ENCODE measurements at regions not wholly inside any gene's neighbourhood (a gene's known extent, or its start where the extent isn't known, plus 50 kb on each side); places are given as distances from the start of the nearest gene placed in this dataset.

DNA sequence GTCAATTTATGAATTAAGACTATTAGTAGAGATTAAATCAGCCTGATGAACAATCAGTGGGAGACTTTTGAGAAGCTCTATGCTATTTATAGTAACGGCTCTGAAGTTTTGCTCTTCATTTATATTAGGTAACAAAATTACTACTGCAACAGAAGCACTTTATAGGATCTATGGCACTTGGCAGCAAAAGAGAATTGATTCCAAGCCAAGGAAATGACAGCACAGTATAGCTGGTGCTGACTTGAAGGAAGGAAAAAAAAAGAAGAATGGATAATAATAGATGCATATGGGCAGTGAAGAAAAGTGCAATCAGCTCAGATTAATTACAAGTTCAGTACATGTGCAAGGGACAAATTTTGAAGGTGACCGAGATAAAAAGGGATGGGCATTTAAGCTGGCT, 228.2 kb upstream of the PPFIA2 start (continued):
- TF ChIP-seq, protein P1, sequence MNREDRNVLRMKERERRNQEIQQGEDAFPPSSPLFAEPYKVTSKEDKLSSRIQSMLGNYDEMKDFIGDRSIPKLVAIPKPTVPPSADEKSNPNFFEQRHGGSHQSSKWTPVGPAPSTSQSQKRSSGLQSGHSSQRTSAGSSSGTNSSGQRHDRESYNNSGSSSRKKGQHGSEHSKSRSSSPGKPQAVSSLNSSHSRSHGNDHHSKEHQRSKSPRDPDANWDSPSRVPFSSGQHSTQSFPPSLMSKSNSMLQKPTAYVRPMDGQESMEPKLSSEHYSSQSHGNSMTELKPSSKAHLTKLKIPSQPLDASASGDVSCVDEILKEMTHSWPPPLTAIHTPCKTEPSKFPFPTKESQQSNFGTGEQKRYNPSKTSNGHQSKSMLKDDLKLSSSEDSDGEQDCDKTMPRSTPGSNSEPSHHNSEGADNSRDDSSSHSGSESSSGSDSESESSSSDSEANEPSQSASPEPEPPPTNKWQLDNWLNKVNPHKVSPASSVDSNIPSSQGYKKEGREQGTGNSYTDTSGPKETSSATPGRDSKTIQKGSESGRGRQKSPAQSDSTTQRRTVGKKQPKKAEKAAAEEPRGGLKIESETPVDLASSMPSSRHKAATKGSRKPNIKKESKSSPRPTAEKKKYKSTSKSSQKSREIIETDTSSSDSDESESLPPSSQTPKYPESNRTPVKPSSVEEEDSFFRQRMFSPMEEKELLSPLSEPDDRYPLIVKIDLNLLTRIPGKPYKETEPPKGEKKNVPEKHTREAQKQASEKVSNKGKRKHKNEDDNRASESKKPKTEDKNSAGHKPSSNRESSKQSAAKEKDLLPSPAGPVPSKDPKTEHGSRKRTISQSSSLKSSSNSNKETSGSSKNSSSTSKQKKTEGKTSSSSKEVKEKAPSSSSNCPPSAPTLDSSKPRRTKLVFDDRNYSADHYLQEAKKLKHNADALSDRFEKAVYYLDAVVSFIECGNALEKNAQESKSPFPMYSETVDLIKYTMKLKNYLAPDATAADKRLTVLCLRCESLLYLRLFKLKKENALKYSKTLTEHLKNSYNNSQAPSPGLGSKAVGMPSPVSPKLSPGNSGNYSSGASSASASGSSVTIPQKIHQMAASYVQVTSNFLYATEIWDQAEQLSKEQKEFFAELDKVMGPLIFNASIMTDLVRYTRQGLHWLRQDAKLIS (CRISPR knock-in tag; IDR thresholded peaks at IDR 0.05; ENCODE audit: borderline replicate concordance) = no peak
- TF ChIP-seq, protein P2, sequence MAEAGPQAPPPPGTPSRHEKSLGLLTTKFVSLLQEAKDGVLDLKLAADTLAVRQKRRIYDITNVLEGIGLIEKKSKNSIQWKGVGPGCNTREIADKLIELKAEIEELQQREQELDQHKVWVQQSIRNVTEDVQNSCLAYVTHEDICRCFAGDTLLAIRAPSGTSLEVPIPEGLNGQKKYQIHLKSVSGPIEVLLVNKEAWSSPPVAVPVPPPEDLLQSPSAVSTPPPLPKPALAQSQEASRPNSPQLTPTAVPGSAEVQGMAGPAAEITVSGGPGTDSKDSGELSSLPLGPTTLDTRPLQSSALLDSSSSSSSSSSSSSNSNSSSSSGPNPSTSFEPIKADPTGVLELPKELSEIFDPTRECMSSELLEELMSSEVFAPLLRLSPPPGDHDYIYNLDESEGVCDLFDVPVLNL (CRISPR knock-in tag; IDR thresholded peaks at IDR 0.05; ENCODE audit: borderline replicate concordance, low read depth) = no peak
- no peak for TF ChIP-seq TCF7 (CRISPR knock-in tag; IDR thresholded peaks at IDR 0.05; ENCODE audit: low read depth)
- TF ChIP-seq ZNF416 (CRISPR knock-in tag; IDR thresholded peaks at IDR 0.05) = no peak
- no peak for TF ChIP-seq JAZF1 (CRISPR knock-in tag; IDR thresholded peaks at IDR 0.05)
- TF ChIP-seq, protein P3, sequence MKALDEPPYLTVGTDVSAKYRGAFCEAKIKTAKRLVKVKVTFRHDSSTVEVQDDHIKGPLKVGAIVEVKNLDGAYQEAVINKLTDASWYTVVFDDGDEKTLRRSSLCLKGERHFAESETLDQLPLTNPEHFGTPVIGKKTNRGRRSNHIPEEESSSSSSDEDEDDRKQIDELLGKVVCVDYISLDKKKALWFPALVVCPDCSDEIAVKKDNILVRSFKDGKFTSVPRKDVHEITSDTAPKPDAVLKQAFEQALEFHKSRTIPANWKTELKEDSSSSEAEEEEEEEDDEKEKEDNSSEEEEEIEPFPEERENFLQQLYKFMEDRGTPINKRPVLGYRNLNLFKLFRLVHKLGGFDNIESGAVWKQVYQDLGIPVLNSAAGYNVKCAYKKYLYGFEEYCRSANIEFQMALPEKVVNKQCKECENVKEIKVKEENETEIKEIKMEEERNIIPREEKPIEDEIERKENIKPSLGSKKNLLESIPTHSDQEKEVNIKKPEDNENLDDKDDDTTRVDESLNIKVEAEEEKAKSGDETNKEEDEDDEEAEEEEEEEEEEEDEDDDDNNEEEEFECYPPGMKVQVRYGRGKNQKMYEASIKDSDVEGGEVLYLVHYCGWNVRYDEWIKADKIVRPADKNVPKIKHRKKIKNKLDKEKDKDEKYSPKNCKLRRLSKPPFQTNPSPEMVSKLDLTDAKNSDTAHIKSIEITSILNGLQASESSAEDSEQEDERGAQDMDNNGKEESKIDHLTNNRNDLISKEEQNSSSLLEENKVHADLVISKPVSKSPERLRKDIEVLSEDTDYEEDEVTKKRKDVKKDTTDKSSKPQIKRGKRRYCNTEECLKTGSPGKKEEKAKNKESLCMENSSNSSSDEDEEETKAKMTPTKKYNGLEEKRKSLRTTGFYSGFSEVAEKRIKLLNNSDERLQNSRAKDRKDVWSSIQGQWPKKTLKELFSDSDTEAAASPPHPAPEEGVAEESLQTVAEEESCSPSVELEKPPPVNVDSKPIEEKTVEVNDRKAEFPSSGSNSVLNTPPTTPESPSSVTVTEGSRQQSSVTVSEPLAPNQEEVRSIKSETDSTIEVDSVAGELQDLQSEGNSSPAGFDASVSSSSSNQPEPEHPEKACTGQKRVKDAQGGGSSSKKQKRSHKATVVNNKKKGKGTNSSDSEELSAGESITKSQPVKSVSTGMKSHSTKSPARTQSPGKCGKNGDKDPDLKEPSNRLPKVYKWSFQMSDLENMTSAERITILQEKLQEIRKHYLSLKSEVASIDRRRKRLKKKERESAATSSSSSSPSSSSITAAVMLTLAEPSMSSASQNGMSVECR (CRISPR knock-in tag; IDR thresholded peaks at IDR 0.05; ENCODE audit: borderline replicate concordance) = no peak

DNA sequence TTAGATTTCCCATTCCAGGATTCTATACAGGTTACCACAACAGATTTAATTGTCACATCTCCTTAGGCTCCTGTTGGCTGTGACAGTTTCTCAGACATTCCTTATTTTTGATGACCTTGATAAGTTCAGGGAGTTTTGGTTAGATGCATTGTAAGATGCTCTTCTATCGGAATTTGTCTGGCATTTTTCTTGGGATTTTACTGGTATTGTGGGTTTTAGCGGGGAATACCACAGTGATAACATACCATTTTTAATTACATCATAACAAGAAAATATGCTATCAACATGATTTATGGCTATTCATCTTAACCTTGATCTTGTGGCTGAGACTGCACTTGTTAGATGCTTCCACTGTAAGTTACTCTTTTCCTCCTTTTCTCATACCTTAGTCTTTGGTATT, 217.5 kb upstream of the PPFIA2 start:
- ChIA-PET CTCF (no interaction called here), POLR2A (no interaction called here)
- no peak for ATAC-seq
- H3K27ac Mint-ChIP-seq = no peak overlapping the region
- H3K36me3 Mint-ChIP-seq = peaks cover 3% of the 10 kb centered on the region; the same call in 1 of the 2 replicates
- no peaks in the 10 kb centered on the region for H3K27me3 Mint-ChIP-seq (ENCODE audit: low read depth)
- H3K4me3 Mint-ChIP-seq = no peak overlapping the region
- H3K9me3 Mint-ChIP-seq = peaks cover 26% of the 10 kb centered on the region
- DNase-seq (ENCODE audit: low spot score) = no peak
- H3K4me1 Mint-ChIP-seq = peaks cover 16% of the 10 kb centered on the region
- TF ChIP-seq ZNF232 (CRISPR knock-in tag; IDR thresholded peaks at IDR 0.05) (no peak), ZNF138 (CRISPR knock-in tag; conservative IDR thresholded peaks at IDR 0.05) (no peak), GRHL2 (CRISPR knock-in tag; IDR thresholded peaks at IDR 0.05; ENCODE audit: insufficient replicate concordance, severe bottlenecking) (no peak), IRF2 (CRISPR knock-in tag; IDR thresholded peaks at IDR 0.05; ENCODE audit: borderline replicate concordance, low read depth) (no peak), ETV6 (CRISPR knock-in tag; IDR thresholded peaks at IDR 0.05) (no peak), FOXP1 (CRISPR knock-in tag; IDR thresholded peaks at IDR 0.05; ENCODE audit: borderline replicate concordance) (no peak), ZNF423 (CRISPR knock-in tag; IDR thresholded peaks at IDR 0.05) (no peak)
- TF ChIP-seq, protein P4, sequence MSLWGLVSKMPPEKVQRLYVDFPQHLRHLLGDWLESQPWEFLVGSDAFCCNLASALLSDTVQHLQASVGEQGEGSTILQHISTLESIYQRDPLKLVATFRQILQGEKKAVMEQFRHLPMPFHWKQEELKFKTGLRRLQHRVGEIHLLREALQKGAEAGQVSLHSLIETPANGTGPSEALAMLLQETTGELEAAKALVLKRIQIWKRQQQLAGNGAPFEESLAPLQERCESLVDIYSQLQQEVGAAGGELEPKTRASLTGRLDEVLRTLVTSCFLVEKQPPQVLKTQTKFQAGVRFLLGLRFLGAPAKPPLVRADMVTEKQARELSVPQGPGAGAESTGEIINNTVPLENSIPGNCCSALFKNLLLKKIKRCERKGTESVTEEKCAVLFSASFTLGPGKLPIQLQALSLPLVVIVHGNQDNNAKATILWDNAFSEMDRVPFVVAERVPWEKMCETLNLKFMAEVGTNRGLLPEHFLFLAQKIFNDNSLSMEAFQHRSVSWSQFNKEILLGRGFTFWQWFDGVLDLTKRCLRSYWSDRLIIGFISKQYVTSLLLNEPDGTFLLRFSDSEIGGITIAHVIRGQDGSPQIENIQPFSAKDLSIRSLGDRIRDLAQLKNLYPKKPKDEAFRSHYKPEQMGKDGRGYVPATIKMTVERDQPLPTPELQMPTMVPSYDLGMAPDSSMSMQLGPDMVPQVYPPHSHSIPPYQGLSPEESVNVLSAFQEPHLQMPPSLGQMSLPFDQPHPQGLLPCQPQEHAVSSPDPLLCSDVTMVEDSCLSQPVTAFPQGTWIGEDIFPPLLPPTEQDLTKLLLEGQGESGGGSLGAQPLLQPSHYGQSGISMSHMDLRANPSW (CRISPR knock-in tag; conservative IDR thresholded peaks at IDR 0.05; ENCODE audit: low read depth) = no peak
- TF ChIP-seq, protein P5, sequence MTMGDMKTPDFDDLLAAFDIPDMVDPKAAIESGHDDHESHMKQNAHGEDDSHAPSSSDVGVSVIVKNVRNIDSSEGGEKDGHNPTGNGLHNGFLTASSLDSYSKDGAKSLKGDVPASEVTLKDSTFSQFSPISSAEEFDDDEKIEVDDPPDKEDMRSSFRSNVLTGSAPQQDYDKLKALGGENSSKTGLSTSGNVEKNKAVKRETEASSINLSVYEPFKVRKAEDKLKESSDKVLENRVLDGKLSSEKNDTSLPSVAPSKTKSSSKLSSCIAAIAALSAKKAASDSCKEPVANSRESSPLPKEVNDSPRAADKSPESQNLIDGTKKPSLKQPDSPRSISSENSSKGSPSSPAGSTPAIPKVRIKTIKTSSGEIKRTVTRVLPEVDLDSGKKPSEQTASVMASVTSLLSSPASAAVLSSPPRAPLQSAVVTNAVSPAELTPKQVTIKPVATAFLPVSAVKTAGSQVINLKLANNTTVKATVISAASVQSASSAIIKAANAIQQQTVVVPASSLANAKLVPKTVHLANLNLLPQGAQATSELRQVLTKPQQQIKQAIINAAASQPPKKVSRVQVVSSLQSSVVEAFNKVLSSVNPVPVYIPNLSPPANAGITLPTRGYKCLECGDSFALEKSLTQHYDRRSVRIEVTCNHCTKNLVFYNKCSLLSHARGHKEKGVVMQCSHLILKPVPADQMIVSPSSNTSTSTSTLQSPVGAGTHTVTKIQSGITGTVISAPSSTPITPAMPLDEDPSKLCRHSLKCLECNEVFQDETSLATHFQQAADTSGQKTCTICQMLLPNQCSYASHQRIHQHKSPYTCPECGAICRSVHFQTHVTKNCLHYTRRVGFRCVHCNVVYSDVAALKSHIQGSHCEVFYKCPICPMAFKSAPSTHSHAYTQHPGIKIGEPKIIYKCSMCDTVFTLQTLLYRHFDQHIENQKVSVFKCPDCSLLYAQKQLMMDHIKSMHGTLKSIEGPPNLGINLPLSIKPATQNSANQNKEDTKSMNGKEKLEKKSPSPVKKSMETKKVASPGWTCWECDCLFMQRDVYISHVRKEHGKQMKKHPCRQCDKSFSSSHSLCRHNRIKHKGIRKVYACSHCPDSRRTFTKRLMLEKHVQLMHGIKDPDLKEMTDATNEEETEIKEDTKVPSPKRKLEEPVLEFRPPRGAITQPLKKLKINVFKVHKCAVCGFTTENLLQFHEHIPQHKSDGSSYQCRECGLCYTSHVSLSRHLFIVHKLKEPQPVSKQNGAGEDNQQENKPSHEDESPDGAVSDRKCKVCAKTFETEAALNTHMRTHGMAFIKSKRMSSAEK (CRISPR knock-in tag; IDR thresholded peaks at IDR 0.05; ENCODE audit: borderline replicate concordance) = no peak
- TF ChIP-seq, protein P6, sequence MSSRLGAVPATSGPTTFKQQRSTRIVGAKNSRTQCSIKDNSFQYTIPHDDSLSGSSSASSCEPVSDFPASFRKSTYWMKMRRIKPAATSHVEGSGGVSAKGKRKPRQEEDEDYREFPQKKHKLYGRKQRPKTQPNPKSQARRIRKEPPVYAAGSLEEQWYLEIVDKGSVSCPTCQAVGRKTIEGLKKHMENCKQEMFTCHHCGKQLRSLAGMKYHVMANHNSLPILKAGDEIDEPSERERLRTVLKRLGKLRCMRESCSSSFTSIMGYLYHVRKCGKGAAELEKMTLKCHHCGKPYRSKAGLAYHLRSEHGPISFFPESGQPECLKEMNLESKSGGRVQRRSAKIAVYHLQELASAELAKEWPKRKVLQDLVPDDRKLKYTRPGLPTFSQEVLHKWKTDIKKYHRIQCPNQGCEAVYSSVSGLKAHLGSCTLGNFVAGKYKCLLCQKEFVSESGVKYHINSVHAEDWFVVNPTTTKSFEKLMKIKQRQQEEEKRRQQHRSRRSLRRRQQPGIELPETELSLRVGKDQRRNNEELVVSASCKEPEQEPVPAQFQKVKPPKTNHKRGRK (CRISPR knock-in tag; IDR thresholded peaks at IDR 0.05; ENCODE audit: borderline replicate concordance) = no peak
- TF ChIP-seq, protein P7, sequence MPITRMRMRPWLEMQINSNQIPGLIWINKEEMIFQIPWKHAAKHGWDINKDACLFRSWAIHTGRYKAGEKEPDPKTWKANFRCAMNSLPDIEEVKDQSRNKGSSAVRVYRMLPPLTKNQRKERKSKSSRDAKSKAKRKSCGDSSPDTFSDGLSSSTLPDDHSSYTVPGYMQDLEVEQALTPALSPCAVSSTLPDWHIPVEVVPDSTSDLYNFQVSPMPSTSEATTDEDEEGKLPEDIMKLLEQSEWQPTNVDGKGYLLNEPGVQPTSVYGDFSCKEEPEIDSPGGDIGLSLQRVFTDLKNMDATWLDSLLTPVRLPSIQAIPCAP (CRISPR knock-in tag; IDR thresholded peaks at IDR 0.05) = no peak
